GM18858 (cell line): ENCODE measurements at regions not wholly inside any gene's neighbourhood (a gene's known extent, or its start where the extent isn't known, plus 50 kb on each side); places are given as distances from the start of the nearest gene placed in this dataset.

Source experiments
- ATAC-seq: cut with Tn5 transposase; IDR thresholded peaks from one replicate; pipeline ENCODE4 v1.9.1; 2021; ENCODE audit not compliant: unreplicated experiment

DNA sequence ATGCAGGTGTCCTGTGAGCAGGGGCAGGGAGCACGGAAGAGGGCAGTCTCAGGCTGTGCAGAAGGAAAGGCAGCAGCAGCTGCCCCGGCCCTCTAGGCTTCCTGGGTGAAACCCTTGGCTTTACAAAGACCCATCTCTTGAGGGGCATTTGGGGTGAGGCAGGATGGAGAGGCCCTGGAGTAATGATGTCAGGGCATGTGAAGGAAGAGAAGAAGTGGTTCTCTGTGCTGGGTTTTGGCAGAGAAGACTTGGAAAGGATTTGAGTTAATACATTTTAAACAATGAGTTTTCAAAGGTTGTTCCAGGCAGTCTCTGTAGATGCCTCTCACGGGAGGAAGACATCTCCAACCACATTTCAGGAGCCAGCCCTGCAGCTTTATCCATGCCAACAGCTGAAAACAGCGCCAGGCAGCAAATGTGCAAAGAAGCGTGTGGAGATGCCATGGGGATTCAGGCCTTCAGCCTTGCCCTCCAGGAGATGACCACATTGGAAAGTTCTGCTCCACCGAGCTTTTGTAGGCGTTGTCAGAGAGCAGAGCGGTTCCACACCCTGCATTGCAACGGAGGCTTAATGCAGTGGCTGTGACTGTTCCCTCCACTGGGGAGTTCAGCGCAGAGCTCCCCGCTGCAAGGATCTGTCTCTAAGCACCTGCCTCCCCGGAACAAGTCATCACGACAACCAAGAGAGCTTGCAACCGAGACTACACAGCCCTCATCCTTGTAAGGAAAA is 322.8 kb downstream of the UQCRFS1 start:
- no peak for ATAC-seq

DNA sequence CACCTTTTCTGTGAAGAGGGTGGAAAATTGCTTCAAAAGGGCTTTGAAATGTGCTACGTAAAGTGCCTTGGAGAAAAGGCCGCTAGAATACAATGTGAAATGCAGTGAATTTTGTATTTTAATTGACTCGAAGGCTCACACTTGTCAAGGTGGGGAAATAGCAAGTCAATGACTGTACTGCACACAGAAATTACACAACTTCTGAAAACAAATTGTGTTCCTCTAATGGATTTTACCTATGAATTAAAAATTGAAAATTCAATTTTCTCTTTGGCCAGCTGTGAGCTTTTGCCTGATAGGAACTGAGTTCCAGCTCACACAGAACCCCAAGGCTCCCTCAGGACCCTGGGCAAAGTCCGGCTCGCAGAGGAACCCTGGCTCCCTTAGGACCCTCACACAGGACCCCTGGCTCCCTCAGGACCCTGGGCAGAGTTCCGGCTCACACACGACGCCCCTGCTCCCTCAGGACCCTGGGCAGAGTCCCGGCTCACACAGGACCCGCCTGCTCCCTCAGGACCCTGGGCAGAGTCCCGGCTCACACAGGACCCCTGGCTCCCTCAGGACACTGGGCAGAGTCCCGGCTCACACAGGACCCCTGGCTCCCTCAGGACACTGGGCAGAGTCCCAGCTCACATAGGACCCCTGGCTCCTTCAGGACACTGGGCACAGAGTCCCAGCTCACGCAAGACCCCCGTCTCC is 324.9 kb downstream of the UQCRFS1 start:
- no peak for ATAC-seq

DNA sequence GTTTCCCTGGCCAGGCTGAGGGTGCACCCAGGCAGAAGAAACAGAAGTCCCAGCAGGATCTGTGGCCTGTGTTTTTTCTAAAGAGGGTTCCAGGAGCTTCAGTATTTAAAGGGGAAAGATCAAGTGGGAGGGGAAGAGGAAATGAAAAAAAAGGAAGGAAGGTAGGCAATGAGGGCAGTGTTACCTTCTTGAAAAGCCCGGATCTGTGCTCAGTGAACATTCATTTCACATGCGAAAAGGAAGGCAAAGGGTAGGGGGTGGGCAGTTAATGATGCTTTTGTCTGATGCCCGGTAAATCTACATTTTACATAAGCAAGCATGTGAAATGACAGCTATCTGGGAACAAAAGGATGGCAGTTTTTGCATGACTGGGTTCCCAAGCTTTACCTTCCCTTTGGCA is 326.2 kb downstream of the UQCRFS1 start:
- no peak for ATAC-seq

DNA sequence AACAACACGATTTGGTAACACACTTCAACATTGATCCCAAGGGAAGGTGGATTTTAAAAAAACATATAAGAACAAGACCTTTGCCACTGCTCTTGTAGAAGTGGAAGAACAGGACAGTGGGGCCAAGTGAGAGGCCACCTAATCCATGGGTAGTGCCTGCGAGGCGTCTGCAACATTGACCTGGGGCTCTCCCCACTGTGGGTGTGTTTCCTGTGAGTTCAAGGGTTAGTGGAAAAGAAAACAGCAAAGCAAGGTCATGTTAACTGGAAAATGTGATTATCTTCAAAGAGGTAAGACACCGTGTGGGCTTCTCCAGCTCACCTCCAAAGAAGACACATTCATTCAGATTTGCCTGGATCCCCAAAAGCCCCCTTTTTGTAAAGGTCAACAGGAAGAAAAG is 327.0 kb downstream of the UQCRFS1 start:
- no peak for ATAC-seq

DNA sequence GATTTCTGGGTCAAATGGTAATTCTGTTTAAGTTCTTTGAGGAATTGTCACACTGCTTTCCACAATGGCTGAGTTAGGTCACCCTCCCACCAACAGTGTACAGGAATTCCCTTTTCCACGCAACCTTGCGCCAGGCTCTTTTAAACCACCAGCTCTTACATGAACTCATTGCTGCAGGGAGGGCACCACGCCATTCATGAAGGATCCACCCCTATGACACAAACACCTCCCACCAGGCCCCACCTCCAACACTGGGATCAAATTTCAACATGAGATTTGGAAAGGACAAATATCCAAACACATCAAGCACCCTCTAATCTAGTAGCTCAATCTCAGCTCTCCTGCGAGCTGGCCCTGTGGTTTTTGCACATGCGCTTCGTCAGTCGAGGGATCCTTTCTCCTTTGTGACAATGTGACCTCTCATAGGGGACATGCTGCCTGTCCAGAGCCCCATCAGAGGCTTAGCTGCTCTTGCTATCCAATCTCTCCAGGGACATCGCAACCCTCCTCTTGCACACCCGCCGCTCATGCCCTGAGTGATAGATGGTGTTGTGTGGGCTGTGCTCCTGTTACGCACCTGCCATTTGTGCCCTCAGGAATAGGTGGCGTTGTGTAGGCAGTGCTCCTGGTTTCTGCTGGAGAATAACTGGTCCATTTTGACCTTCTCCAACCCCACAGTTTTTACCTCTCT is 328.0 kb downstream of the UQCRFS1 start:
- no peak for ATAC-seq

DNA sequence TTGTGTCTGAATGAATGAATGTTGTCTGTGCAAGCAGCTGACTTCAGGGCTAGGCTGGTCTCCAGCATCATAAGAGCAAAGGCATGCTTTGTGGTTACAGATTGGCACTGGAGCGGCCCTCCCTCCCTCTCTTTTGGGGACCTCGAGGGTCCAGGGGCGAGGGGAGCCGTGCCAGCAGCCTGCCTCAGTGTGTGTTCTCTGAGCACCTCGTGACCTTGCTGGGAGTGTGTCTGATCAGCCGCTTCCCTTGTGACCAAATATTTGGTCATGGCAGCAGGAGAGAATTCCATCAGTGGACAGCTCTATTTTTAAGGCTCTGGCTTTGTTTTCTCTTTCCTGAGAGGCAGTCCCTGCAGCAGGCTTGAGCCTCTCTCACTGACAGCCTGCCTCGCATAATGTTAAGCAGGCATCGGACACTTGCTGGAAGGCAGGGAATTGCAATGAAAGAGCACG is 329.7 kb downstream of the UQCRFS1 start:
- no peak for ATAC-seq

DNA sequence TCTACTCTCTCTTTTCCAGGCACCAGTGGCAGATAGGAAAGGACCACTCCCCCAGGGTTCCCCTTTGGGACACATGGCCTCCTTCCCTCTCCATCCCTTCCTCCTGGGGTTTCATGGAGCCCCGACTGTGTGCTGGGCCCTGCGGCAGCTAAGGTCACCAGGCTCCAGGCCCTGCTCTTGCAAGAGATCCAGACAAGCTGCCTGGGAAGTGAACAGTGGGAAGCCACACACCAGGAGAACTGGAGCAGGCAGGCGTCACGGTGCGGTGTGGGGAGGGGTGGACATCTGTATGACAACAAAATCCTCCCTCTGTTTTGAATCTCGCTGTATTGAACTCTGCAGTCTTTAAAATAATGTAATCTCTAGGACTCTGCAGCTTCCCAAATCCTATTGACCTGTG is 330.1 kb downstream of the UQCRFS1 start:
- no peak for ATAC-seq

DNA sequence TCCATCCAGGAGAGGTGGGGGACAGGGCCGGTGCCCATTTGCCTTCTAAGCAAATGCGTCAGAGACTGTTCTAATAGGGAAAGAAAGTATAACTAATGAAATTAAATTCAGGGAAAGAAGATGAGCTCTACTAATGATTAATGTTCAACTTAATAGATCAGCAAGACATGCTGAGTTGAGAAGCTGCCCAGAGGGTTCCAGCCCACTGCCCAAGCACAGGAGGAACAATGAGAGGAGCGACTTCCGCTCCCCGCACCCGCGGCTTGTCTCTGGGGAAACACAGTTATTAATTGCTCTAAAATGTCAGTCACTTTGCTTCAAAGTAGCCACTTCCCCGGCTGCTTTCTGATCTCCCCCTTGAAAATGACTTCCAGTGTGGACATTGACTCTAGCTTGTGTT is 331.3 kb downstream of the UQCRFS1 start:
- no peak for ATAC-seq

DNA sequence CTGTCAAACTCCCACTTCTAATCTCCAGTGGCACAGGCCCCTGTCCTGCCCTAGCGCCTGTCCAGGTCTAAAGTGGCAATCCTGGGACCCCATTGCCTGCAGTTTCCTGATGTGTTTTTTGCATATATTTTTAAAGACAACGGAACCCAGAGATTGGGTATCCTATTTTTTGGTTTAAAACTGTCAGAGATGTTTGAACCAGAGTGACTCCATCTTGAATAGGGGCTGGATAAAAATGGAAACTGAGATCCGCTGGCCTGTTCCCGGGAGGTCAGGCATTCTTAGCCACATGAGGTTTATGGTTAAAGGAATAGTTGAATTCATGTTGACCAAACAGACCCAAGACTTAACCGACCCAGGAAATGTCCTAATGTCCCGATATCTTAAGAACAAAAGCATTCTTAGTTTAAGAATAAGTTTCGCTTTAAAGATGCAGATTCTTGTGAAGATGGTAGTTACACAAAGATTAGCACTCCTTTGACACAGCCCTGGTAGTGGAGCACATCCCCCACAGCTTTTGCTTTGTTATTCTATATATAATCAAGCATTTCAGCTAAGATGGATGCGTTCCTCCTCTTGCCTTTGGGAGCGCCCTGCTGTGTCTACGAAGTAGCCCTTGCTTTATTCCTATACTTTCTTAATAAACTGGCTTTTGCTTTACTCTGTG is 332.1 kb downstream of the UQCRFS1 start:
- no peak for ATAC-seq

DNA sequence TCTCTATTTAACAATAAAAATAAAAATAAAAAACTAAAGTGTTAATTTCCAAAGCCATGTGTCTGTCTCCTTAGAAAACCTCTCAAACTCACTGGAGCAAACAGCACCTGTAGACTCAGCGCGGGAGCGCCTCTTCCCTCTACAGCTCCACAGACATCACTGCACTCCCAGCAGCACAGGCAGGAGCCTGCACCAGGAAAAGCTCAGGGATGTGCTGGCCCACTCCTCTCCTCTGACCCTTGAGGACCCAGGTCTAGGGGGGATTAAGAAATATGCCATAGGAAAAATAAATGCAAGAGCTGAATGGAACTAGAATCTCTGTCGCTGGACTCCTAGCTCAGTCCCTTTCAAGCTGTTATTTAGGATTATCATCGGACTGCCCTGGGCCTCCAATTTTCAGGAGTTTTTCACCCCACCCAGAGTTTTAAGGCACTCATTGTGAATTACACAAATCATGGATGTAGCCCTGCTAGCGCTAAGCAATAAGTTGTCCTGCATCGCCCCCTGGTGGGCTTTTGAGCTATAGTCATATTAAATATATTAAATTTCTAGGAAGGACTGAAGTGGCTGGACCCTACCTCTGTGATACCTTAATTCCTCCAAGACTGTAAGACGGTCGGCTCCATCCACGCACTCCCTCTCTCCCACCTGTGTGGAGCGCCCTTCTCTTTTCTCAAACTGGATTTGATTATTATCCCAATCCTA is 333.9 kb downstream of the UQCRFS1 start:
- no peak for ATAC-seq

DNA sequence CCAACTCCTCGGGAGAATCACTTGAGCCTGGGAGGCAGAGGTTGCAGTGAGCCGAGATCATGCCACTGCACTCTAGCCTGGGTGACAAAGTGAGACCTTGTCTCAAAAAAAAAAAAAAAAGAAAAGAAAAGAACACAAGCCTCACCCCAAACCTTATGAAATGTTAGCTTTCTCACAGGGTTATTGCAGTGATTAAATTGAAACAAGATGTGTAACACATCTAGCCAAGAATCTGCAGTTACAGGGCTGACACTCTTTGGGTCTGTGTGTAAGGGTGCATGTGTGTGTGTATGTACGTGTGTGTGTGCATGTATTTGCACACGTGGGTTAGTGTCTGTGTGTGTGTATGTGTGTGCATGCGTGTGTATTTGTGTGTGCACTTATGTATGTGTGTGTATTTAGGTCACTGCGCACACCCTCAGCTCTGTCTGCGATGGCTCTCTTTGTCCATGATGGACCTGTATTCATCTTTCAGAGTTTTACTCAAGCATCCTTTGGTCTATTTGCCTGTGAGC is 336.3 kb downstream of the UQCRFS1 start:
- ATAC-seq = no peak

DNA sequence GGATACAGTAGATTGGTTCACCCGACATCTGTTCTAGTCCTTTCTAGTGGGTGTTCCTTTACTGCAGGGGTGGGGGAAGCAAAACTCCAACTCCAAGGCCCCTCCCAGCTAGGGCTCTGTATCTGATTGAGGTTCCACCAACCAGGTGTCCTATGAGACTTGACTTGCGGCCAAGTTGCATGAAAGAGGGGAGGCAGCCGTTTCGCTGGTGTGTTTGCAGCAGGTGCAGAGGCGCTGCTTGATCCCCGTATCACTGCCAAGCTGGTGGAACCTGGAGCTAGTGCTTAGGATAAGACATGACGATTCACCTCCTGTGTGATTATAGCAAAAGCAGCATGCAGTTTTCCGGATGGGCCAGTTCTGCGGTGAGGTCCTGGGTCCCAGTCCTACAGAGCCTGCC is 338.2 kb downstream of the UQCRFS1 start:
- no peak for ATAC-seq

DNA sequence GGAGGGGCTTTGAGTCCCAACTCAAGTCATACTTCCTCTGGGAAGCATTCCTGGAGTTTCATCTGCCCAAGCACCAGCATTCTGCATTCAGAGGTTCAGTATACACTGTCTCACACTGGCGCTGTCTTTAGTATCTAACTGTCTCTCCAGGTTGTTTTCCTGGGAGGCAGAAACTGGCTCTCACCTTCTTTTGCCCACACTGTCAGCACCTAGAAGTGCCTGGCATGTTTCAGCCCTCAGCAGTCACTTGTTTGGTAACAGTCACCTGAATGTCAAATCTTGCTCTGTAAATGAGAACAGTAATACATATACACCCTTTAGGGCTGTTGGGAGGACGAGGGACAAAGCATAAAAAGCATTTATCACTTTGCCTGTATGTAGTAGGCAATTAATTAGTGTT is 339.6 kb downstream of the UQCRFS1 start:
- no peak for ATAC-seq

DNA sequence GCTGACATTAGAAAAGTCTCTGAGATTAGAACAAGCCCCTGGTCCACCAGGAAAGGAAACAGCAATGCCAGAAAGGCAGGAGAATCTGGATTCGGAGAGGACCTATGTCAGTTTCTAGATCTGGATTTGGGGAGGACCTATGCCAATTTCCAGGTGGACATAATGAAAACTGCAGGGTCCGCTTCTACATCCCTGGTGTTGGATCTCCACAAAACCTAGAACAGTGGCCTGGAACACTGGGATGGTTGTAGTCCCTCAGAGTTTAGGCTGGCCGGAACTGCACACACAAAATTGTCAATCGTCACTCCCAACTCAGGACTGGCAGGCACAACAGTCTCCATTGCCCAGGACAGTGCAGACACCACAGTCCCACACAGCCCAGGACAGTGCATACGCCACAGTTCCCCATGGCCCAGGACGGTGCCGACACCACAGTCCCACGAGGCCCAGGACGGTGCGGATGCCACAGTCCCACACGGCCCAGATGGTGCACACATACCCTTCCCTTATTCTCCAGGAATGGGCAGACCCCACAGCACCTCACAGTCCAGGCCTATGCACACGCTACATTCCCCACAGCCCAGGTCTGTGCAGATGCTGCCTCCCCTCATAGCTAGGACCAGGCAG is 341.7 kb downstream of the UQCRFS1 start:
- no peak for ATAC-seq

DNA sequence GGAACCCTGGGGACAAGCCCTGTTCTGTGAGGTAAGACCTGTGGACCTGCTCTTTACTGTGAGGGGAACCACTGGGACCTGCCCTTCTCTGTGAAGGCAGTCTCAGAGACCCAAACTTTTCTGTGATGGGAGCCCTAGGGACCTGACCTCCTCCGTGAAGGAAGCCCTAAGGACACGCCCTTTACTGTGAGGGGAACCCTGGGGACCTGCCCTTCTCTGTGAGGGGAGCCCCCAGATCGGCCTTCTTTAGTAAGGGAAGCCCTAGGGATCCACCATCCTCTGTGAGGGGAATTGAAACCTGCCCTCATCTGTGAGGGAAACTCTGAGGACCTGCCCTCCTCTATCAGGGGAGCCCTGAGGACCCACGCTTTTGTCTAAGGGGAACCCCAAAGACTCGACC is 343.5 kb downstream of the UQCRFS1 start:
- ATAC-seq = no peak

DNA sequence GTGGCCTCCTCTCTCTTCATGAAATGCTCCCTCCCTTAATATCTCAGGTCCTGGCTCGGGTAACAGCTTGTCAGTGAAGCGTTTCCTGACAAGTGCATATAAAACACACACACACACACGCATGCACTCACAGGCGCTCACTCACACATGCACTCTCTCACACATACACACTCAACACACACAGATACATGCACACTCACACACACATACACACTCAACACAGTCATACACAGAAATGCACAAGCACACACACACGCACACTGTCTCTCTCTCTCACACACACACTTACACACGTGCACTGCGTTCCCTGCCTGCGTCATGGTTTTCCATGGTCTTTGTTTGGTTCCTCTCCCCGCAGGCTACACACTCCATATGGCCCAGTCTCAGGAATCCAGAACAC is 344.1 kb downstream of the UQCRFS1 start:
- ATAC-seq = no peak

DNA sequence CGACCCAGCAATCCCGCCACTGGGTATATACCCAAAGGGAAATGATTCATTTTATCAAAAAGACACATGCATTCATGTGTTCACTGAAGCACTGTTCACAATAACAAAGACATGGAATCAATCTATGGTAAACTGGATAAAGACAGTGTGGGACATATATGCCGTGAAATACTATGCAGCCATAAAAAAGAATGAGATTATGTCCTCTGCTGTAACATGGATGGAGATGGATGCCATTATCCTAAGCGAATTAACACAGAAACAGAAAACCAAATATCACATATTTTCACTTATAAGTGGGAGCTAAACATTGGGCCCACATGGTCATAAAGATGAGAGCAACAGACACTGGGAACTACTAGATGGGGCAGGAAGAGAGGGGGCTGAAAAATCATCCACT is 345.0 kb downstream of the UQCRFS1 start:
- ATAC-seq = no peak

DNA sequence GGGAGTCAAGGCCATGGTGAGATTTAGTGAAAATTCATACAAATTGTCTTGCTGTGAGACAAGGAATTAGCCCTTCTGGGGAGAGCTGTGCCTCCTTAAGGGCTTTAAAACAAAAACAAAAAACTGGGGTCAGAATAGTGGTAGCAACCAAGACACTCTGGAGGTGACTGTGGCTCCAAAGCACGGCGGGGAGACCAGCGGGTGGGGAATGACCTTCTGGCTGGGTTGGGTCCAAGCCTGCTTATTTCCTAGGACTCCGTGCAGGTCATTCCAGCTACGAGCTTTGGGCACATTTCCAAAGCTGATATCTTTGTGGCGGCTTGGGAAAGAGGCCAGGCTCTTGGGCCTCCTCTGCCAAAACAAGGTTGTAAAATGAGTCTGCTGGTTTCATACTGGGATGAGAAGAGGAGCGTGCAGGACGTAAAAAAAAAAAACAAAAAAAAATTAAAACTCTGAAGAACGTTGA is 348.3 kb downstream of the UQCRFS1 start:
- ATAC-seq = no peak

DNA sequence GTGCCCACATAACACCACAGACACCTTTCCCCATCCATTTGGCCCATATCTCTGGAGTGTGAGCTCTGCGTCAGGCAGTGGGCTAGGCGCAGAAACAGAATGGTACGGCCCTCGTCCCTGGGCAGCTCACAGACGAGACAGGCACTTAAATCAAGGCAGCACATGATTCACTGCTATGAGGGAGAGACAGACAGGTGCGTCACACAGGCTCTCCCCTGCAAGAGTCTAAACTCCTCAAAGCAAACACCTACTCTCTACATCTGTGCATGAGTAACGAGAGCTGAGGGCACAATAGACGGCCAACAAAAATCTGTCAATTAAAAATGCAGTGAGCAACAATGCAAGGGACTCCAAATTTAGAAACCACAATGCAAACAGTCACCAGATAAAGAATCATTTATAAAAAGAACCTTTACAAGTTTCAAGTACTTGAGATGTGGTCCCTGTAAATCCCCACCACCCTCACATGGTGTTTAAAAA is 348.9 kb downstream of the UQCRFS1 start:
- ATAC-seq = no peak

DNA sequence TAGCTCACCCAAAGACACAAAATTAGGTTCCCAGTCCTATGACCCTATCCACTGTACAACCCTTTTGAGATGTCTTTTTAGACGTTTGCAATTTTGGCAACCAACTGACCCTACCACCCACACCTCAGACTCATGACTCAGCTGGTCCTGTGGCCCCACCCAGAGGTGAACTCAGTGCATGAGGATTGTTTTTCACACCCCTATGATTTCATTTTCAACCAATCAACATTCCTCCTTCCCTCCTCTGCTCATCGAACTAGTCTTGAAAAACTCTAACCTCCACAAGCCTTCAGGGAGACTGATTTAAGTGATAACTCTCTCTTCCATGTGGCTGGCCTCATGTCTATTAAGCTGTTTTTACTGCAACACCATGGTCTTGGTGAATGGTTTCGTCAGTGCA is 350.7 kb downstream of the UQCRFS1 start:
- ATAC-seq = no peak
